ENCODE measurements at regions not wholly inside any gene's neighbourhood (a gene's known extent, or its start where the extent isn't known, plus 50 kb on each side); places are given as distances from the start of the nearest gene placed in this dataset.

- H3K27ac ChIP-seq = no peak overlapping the region
- intact Hi-C loops (cut with DNase I) = no loop called here
Observed at GRCh38 chr4:156560701-156561100, 410.9 kb downstream of the PDGFC start.

GRCh38 chr4:156559346-156559745, 412.3 kb downstream of the PDGFC start:
- Histone ChIP-seq H3K4me3 (no peak overlapping the region), H3K9ac (ENCODE audit: low read depth in 2 of 2, low read length in 2 of 2) (no peak overlapping the region), H3K4me1 (no peaks in the 10 kb centered on the region), H3K27me3 (no peaks in the 10 kb centered on the region), H3K9me3 (no peaks in the 10 kb centered on the region), H3K36me3 (no peaks in the 10 kb centered on the region), H3K27ac (no peak overlapping the region)
- TF ChIP-seq, protein P1, sequence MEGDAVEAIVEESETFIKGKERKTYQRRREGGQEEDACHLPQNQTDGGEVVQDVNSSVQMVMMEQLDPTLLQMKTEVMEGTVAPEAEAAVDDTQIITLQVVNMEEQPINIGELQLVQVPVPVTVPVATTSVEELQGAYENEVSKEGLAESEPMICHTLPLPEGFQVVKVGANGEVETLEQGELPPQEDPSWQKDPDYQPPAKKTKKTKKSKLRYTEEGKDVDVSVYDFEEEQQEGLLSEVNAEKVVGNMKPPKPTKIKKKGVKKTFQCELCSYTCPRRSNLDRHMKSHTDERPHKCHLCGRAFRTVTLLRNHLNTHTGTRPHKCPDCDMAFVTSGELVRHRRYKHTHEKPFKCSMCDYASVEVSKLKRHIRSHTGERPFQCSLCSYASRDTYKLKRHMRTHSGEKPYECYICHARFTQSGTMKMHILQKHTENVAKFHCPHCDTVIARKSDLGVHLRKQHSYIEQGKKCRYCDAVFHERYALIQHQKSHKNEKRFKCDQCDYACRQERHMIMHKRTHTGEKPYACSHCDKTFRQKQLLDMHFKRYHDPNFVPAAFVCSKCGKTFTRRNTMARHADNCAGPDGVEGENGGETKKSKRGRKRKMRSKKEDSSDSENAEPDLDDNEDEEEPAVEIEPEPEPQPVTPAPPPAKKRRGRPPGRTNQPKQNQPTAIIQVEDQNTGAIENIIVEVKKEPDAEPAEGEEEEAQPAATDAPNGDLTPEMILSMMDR (IDR thresholded peaks at IDR 0.05) = no peak
- intact Hi-C loops (cut with DNase I) = no loop called here
- no peak for DNase-seq

More at GRCh38 chr4:156560701-156561100, 410.9 kb downstream of the PDGFC start:
- Histone ChIP-seq H3K4me3 (no peak overlapping the region), H3K27me3 (no peaks in the 10 kb centered on the region), H3K9ac (ENCODE audit: low read depth in 2 of 2, low read length in 2 of 2) (no peak overlapping the region), H3K36me3 (no peaks in the 10 kb centered on the region), H3K4me1 (no peaks in the 10 kb centered on the region), H3K9me3 (no peaks in the 10 kb centered on the region)
- TF ChIP-seq, protein P1 (IDR thresholded peaks at IDR 0.05) = no peak
- DNase-seq = no peak

GRCh38 chr4:156558373-156559025, 413.1 kb downstream of the PDGFC start:
- H3K9ac ChIP-seq (ENCODE audit: low read depth in 2 of 2, low read length in 2 of 2) = no peak overlapping the region

DNA sequence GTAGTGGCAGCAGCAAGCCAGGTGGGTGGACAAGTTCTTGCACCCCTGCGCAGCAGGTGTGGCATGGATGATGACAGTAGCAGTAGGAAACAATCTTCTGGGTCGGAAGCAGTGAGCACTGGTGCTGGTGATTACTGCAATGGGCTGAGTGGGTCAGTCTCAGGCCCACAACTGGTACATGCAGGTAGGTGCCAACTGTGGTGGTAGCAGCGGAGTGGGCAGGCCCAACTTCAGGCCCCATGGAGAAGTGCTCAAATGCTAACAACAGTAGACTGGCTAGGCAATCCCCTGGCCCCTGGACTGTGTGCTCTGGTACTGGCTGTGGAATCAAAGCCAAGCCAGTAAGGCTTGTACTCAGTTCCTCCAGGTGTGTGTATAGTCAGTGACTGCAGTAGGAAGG, 413.7 kb downstream of the PDGFC start:
- no peaks in the 10 kb centered on the region for H3K36me3 ChIP-seq
- H3K9me3 ChIP-seq = no peaks in the 10 kb centered on the region
- no peaks in the 10 kb centered on the region for H3K4me1 ChIP-seq
- H3K27me3 ChIP-seq = no peaks in the 10 kb centered on the region
- TF ChIP-seq, protein P1 (IDR thresholded peaks at IDR 0.05) = no peak
- H3K9ac ChIP-seq (ENCODE audit: low read depth in 2 of 2, low read length in 2 of 2) = no peak overlapping the region
- H3K4me3 ChIP-seq = no peak overlapping the region
- H3K27ac ChIP-seq = no peak overlapping the region
- no peak for DNase-seq
- intact Hi-C loops (cut with DNase I) = no loop called here

More at GRCh38 chr4:156558373-156559025, 413.1 kb downstream of the PDGFC start:
- TF ChIP-seq, protein P1 (IDR thresholded peaks at IDR 0.05) = no peak
- Histone ChIP-seq H3K9me3 (no peaks in the 10 kb centered on the region), H3K36me3 (no peaks in the 10 kb centered on the region), H3K27ac (no peak overlapping the region), H3K27me3 (no peaks in the 10 kb centered on the region), H3K4me1 (no peaks in the 10 kb centered on the region), H3K4me3 (no peak overlapping the region)
- intact Hi-C loops (cut with DNase I) = no loop called here
- DNase-seq = no peak

GRCh38 chr4:156556336-156556735, 415.3 kb downstream of the PDGFC start:
- Histone ChIP-seq H3K9ac (ENCODE audit: low read depth in 2 of 2, low read length in 2 of 2) (no peak overlapping the region), H3K4me1 (no peaks in the 10 kb centered on the region), H3K27me3 (no peaks in the 10 kb centered on the region), H3K36me3 (no peaks in the 10 kb centered on the region), H3K27ac (no peak overlapping the region), H3K4me3 (no peak overlapping the region), H3K9me3 (no peaks in the 10 kb centered on the region)
- TF ChIP-seq, protein P1 (IDR thresholded peaks at IDR 0.05) = no peak
- DNase-seq = no peak
- intact Hi-C loops (cut with DNase I) = no loop called here
